Mucosa of descending colon (tissue), 3 donors: ENCODE measurements at regions not wholly inside any gene's neighbourhood (a gene's known extent, or its start where the extent isn't known, plus 50 kb on each side); places are given as distances from the start of the nearest gene placed in this dataset.
"Not testable (repeated sequence)": the region's sequence is repeated elsewhere in the genome, so short reads cannot be mapped to it uniquely, and the experiment has no call there.

Experiments
- ATAC-seq: fragments of 200-7000 bp; cut with Tn5 transposase; one replicate; pipeline ENCODE4 v1.9.1; 2020; ENCODE audit warnings: mild to moderate bottlenecking, moderate library complexity
- DNase-seq, 3 donors: peaks; one replicate each; pipeline ENCODE4 v3.0.0-alpha.2; 2020
- H3K36me3 ChIP-seq: fragments of 200-600 bp; one replicate; pipeline ENCODE4 v1.8.0; 2021; ENCODE audit warnings: low read depth, mild to moderate bottlenecking
- H3K4me1 ChIP-seq: fragments of 200-600 bp; one replicate; pipeline ENCODE4 v1.8.0; 2021; ENCODE audit warnings: low read depth, mild to moderate bottlenecking
- H3K4me3 ChIP-seq: fragments of 200-600 bp; one replicate; pipeline ENCODE4 v1.8.0; 2021; ENCODE audit warnings: mild to moderate bottlenecking
- H3K9me3 ChIP-seq: fragments of 200-600 bp; one replicate; pipeline ENCODE4 v1.8.0; 2021; ENCODE audit warnings: mild to moderate bottlenecking
- intact Hi-C, 2 donors: fragments of 100-400 bp; cut with DNase I in 1 of 2; cut with micrococcal nuclease in 1 of 2; formaldehyde crosslinking; loops; one replicate each; pipeline versions ENCODE4 v1.11.0 to v1.11.1; 2022; cut with DNase I, micrococcal nuclease
- TF ChIP-seq, protein P1 (sequence below): fragments of 200-600 bp; IDR thresholded peaks from one replicate; pipeline ENCODE4 v1.8.0; 2022; ENCODE audit warnings: antibody characterized with exemption, mild to moderate bottlenecking
- donor health status: DM: no; HTN: no; CAD: no; lungs with moderate emphysema.
- donor health status: DM: no; HTN: no; CAD: no.
- donor health status: DM: no; HTN: yes; CAD: no.

DNA sequence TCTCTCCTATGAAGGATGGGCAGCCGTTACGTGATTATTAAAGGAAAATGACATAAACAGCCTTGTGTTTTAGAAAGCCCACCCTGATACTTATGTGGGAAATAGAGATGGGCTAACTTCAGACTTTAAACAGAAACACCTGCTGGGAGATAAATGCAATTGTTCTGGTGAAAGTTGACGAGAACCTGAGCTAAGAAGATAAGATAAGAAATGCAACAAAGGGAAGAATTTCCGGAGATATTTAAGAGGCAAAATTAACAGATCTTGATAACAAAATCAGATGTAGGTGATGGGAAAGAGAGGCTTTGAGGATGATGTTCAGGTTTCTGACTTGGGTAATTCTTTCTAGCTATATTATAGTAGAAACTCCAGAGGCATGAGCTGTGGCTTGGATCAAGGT lies 102.7 kb upstream of the SLC7A11 start:
- DNase-seq, result no peak
- Histone ChIP-seq H3K9me3 (no peaks in the 10 kb centered on the region), H3K36me3 (no peaks in the 10 kb centered on the region), H3K4me1 (no peaks in the 10 kb centered on the region), H3K4me3 (no peak overlapping the region)
- intact Hi-C loops, result no loop called here
- TF ChIP-seq, protein P1, sequence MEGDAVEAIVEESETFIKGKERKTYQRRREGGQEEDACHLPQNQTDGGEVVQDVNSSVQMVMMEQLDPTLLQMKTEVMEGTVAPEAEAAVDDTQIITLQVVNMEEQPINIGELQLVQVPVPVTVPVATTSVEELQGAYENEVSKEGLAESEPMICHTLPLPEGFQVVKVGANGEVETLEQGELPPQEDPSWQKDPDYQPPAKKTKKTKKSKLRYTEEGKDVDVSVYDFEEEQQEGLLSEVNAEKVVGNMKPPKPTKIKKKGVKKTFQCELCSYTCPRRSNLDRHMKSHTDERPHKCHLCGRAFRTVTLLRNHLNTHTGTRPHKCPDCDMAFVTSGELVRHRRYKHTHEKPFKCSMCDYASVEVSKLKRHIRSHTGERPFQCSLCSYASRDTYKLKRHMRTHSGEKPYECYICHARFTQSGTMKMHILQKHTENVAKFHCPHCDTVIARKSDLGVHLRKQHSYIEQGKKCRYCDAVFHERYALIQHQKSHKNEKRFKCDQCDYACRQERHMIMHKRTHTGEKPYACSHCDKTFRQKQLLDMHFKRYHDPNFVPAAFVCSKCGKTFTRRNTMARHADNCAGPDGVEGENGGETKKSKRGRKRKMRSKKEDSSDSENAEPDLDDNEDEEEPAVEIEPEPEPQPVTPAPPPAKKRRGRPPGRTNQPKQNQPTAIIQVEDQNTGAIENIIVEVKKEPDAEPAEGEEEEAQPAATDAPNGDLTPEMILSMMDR, result no peak
- ATAC-seq, result no peak

DNA sequence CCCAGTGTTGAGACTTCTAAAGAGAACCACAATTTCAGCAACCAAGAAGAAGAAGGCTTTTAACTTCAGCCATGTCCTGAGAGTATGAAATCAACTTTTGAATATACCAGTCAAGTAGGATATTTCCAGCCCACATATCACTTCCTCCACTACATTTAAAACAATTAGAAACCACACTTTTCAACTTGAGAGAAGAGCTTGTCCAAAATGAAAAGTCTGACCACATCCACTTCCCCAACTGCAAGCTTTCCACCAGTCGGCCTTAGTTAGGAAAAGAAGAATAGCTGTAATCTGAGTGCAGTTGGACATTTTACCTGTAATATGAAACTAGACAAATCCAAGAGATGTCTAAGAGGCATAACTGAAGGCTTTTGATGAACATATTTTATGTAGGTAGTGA lies 101.9 kb upstream of the SLC7A11 start:
- ATAC-seq (no peak), DNase-seq (no peak)
- intact Hi-C loops, result no loop called here
- H3K4me1 ChIP-seq, result no peaks in the 10 kb centered on the region
- H3K36me3 ChIP-seq, result no peaks in the 10 kb centered on the region
- no peak overlapping the region for H3K4me3 ChIP-seq
- TF ChIP-seq, protein P1, result no peak
- H3K9me3 ChIP-seq, result no peaks in the 10 kb centered on the region

DNA sequence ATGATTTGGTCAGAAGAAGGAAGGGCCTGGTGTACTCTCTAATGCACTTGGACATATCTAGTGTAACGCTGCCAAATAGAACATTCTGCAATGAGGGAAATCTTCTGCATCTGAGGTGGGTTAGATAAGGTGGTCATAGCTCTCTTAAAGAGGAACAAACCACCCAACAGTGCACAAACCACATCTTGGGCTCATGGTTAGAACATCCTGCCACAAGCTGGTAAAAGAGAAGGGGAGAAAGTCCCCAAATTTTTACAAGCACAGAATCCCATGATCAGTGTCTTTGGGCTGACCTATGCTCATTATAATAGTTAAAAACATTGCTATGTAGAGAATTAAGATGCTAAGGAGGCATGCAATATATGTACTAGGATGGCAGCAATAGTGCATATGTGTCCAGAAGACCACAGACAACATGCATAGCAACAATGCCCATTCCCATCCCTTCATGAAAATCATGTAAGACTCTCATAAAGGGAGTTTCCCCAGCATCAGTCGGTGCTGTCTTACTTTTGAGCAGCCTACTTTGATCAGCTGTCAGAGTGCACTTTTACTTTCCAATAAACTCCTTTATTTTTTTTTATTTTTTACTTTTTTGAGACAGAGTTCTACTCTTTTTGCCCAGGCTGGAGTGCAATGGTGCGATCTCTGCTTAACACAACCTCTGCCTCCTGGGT lies 99.7 kb upstream of the SLC7A11 start:
- Histone ChIP-seq H3K4me3 (no peak overlapping the region), H3K9me3 (no peaks in the 10 kb centered on the region), H3K36me3 (no peaks in the 10 kb centered on the region), H3K4me1 (no peaks in the 10 kb centered on the region)
- intact Hi-C loops, result no loop called here
- TF ChIP-seq, protein P1, result no peak
- ATAC-seq (no peak), DNase-seq (no peak)

DNA sequence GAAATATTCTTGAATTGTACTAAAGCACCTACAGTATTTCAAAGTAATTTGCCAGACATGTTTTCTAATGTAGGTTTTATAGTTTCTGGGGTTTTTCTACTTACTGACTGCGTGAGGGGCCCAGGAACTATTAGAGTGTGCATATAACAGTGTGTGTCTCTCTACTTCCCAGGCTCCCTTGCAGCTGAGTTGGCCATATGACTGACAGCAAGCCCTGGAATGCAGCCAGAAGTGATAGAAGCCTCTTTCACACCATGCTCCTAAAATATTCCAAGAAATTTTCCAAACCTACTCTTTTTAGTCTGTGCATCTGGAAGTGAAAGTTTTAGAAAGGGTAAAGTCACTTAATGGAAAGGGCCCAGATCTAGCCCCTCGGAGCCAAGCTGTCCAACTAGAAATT lies 96.7 kb upstream of the SLC7A11 start:
- H3K9me3 ChIP-seq, result no peaks in the 10 kb centered on the region
- intact Hi-C loops, result no loop called here
- DNase-seq, result no peak
- no peak for ATAC-seq
- no peaks in the 10 kb centered on the region for H3K36me3 ChIP-seq
- H3K4me1 ChIP-seq, result no peaks in the 10 kb centered on the region
- H3K4me3 ChIP-seq, result no peak overlapping the region
- TF ChIP-seq, protein P1, result no peak

DNA sequence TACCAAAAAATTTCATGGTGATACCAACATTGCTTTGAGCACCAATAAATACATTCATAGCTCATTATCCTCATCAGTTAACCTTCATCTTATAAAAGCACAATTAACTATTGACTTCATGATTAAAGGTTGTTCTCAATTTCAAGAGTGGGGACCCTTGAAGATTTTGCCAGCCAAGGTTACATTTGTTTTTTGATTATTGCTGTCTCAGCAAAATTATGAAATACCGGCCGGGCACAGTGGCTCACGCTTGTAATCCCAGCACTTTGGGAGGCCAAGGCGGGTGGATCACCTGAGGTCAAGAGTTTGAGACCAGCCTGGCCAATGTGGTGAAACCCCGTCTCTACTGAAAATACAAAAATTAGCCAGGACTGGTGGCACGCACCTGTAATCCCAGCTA lies 96.1 kb upstream of the SLC7A11 start:
- H3K36me3 ChIP-seq, H3K9me3 ChIP-seq, H3K4me3 ChIP-seq, DNase-seq, ATAC-seq, H3K4me1 ChIP-seq, intact Hi-C loops: not testable (repeated sequence)

DNA sequence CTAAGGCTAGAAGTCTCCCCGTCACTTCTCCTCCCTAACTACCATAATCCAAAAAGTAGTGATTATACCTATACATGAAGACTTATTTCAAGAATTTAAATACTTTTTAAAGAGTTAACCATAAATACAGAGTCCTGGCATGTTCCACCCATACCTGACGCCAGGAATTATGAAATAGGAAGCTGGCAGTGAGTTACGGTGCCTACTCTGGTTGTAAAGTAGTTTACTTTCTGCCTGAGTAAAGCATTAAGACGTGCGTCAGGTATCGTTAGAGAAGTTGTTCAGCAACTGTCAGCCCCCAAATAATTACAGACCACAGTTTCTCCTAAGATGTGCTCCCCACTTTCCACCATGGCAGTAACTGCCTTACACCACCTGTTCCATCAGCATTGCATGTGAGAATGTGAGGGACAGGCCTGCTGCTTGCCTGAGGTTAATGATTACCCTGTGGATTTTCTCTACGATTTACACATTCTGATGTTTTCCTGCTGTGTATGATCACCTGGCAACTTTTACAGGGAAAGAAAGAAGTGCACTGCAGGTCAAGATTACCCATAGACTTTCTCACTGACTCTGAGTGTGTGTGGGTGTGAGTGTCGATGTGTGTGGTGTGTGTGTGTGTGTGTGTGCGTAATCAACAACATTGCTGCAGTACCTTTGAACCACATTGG lies 92.3 kb upstream of the SLC7A11 start:
- ATAC-seq (peak; percentile 98), DNase-seq (peak in 2 of 3 donors; percentile 32 to 60)
- TF ChIP-seq, protein P1, result no peak
- H3K9me3 ChIP-seq, result no peaks in the 10 kb centered on the region
- H3K4me3 ChIP-seq, result no peak overlapping the region
- intact Hi-C loops, result no loop called here
- H3K4me1 ChIP-seq, result no peaks in the 10 kb centered on the region
- no peaks in the 10 kb centered on the region for H3K36me3 ChIP-seq

DNA sequence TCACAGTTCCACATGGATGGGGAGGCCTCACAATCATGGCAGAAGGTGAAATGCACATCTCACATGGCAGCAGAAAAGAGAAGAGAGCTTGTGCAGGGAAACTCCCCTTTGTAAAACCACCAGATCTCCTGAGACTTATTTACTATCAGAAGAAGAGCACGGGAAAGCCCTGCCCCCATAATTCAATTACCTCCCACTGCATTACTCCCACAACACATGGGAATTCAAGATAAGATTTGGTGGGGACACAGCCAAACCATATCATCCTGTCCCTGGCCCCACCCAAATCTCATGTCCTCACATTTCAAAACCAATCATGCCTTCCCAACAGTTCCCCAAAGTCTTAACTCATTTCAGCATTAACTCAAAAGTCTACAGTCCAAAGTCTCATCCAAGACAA lies 90.3 kb upstream of the SLC7A11 start:
- intact Hi-C loops, DNase-seq, ATAC-seq, H3K36me3 ChIP-seq, H3K4me3 ChIP-seq, H3K9me3 ChIP-seq, H3K4me1 ChIP-seq: not testable (repeated sequence)
